HTR-8/SVneo (cell line): ENCODE measurements at regions not wholly inside any gene's neighbourhood (a gene's known extent, or its start where the extent isn't known, plus 50 kb on each side); places are given as distances from the start of the nearest gene placed in this dataset.
"Not testable (repeated sequence)": the region's sequence is repeated elsewhere in the genome, so short reads cannot be mapped to it uniquely, and the experiment has no call there.

Source experiments
- DNase-seq: peaks from one replicate; pipeline ENCODE4 v3.0.0; 2011; ENCODE audit warnings: low spot score, mixed read lengths; ENCODE audit not compliant: insufficient read length
- FAIRE-seq: peaks from 2 replicates; lab custom pipeline; 2011; peaks lifted over from hg19 to GRCh38; lab: Jason Lieb, UNC

- no peak for DNase-seq
- FAIRE-seq = no peak
Observed at GRCh38 chr2:194686569-194686968, 970.5 kb upstream of the SLC39A10 start.

GRCh38 chr2:194674043-194674442, 983.0 kb upstream of the SLC39A10 start:
- FAIRE-seq = no peak

GRCh38 chr2:194672994-194673393, 984.0 kb upstream of the SLC39A10 start:
- DNase-seq (no peak), FAIRE-seq (no peak)

More at GRCh38 chr2:194674043-194674442, 983.0 kb upstream of the SLC39A10 start:
- no peak for DNase-seq

GRCh38 chr2:194661431-194661830, 995.6 kb upstream of the SLC39A10 start:
- no peak for FAIRE-seq
- DNase-seq = no peak

GRCh38 chr2:194639057-194639456, 1018.0 kb upstream of the SLC39A10 start:
- FAIRE-seq, DNase-seq: not testable (repeated sequence)

DNA sequence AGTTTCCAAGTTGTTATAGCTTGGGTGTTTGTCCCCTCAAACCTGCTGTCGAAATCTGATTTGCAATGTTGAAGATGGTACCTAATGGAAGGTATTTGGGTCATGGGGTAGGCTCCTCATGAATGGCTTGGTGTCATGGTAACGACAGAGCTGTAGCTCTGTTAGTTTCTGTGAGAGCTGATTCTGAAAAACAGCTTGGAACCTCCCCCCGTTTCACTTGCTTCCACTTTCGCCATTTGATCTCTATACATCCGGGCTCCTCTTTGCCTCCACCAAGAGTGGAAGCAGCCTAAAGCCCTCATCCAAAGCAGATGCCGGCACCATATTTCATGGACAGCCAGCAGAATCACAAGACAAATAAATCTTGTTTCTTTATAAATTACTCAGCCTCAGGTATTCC, 1035.1 kb upstream of the SLC39A10 start:
- no peak for FAIRE-seq

DNA sequence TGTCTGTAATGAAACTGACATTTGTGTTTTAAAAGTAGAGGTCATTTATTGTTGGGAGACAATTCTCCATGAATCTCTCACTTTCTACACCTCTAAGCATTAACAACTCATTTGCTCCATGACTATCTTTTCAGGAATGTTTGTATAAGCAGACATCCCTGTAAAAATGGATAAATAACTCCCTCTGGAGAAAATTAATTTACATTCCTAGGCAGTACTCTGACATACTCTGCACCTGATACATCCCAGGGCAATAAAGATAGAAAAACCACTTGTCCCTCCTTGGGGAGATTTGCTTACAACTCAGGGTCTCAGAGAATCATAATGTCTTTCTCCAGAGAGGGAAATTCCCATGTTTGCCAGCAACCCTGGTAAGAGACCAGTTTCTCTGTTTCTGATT, 1037.7 kb upstream of the SLC39A10 start:
- FAIRE-seq (no peak), DNase-seq (no peak)

More for the DNA sequence above, 1035.1 kb upstream of the SLC39A10 start:
- DNase-seq = no peak

- FAIRE-seq (no peak), DNase-seq (no peak)
Observed at GRCh38 chr2:194618432-194618831, 1038.6 kb upstream of the SLC39A10 start.

DNA sequence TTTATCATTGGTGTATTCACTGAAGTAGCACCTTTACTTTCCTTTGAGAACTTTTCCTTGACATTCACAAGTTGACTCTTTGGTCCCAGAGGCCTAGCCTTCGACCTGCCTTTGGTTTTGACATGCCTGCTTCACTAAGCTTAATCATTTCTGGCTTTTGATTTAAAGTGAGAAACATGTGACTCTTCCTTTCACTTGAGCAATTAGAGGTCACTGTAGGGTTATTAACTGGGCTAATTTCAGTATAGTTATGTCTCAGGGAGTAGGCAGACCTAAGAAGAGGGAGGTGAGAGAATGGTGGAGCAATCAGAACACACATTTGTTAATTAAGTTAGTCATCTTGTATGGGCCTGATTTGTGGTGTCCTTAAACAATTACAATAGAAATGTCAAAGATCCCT, 1040.7 kb upstream of the SLC39A10 start:
- FAIRE-seq = no peak

DNA sequence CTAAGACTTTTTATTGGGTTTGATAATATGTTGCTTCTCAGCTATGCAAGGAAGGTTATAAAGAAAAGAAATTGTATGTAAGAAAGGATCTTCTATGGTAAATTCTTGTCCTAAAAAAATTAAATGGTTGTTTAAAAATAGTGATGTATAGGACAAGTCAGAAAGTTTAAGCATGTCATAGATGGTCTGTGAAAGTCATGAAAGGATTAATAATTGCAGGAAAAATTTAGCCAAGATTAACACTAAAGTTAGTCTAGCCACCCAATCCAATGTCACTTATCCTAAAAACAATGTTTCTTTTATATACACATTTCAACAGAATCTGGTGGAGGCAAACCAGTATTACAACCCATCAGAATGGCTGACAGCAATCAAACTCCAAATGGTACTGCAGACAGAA, 1046.7 kb upstream of the SLC39A10 start:
- DNase-seq (no peak), FAIRE-seq (no peak)

More for the DNA sequence above, 1040.7 kb upstream of the SLC39A10 start:
- no peak for DNase-seq

GRCh38 chr2:194603429-194603828, 1053.6 kb upstream of the SLC39A10 start:
- no peak for FAIRE-seq
- no peak for DNase-seq

- DNase-seq = no peak
- FAIRE-seq = no peak
Observed at GRCh38 chr2:194602750-194603149, 1054.3 kb upstream of the SLC39A10 start.

GRCh38 chr2:194591192-194591591, 1065.8 kb upstream of the SLC39A10 start:
- FAIRE-seq = no peak

DNA sequence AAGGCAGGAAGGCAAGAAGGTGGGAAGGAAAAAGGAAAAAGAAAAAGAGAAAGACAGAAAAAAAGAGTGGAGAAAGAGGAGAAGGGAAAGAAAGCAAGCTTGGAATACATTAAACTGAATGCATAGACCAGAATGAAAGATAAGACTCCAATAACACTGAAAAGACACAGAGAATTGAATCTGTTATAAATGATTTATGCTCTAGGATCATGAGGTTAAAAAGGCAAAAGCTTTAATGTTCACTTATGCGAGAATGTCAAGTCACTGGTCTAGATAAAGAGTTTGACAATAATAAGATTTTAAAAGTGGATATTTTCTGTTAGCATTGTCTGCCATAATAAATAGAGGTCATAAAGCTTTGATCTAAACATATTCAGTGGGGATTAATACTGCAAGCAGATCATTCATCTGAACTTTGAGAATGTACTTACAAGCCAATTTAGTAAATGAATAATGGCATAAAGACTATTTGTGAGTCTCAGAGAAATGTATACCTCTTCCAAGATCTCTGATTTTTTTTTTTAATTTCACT, 1069.2 kb upstream of the SLC39A10 start:
- DNase-seq = no peak
- no peak for FAIRE-seq

More at GRCh38 chr2:194591192-194591591, 1065.8 kb upstream of the SLC39A10 start:
- DNase-seq = no peak

- DNase-seq = no peak
Observed at GRCh38 chr2:194567661-194568017, 1089.4 kb upstream of the SLC39A10 start.

GRCh38 chr2:194566907-194567660, 1089.9 kb upstream of the SLC39A10 start:
- FAIRE-seq = no peak

More at GRCh38 chr2:194567661-194568017, 1089.4 kb upstream of the SLC39A10 start:
- FAIRE-seq = no peak

DNA sequence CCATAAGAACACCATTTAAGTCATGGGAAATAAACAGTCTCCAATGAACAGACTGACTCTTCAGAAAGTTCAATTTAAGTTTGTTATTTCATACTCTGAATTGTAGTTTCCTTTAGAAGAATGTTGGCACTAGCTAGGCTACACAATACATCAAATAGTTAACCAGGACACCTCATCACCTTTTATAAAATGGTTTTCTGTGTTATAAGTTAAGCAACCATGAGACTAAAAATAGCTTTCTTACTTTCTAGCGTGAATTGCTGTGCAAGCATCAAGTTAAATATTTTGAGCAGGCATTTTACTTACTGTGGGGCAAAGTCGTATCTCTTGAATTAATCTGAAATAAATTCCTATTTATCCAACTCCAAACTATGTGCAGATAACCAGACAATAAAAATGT, 1092.6 kb upstream of the SLC39A10 start:
- no peak for DNase-seq
- FAIRE-seq = no peak

More at GRCh38 chr2:194566907-194567660, 1089.9 kb upstream of the SLC39A10 start:
- DNase-seq = no peak

GRCh38 chr2:194562329-194562728, 1094.7 kb upstream of the SLC39A10 start:
- FAIRE-seq (no peak), DNase-seq (no peak)

GRCh38 chr2:194559964-194560363, 1097.1 kb upstream of the SLC39A10 start:
- DNase-seq (no peak), FAIRE-seq (no peak)

GRCh38 chr2:194559523-194559922, 1097.5 kb upstream of the SLC39A10 start:
- no peak for DNase-seq
- FAIRE-seq = no peak

DNA sequence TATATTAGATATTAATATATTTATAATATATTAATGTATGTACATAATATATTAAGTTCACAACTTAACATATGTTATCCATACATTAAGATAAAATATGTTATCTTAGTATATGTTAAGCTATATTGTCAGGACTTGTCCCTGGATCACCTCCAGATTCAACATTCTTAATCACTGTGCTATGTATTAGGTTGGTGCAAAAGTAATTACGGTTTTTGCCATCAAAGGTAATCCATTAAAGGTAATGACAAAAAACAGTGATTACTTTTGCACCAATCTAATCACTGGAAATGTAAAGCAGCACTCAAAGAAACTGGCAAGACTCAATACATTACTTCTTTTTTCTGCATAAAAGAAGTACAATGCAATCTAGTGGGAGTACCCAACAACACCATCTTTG, 1099.0 kb upstream of the SLC39A10 start:
- no peak for DNase-seq
- FAIRE-seq = no peak

DNA sequence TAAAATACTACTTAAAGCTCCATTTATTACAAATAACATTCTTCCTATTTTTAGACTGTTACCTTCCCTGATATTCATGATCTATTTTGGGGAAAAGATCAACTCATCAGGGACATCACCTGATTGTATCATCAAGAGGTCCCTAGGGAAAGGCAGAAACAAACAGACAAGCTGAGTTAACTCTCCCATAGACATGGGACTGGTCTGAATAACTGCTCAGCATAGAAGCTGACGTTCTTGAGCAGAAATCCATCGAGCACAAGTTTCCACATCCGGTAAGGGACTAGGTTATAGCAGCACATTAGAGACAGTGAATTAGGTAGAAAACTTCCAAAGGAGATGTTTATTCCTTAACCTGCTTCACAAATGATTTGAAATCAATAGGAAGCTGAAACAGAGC, 1100.4 kb upstream of the SLC39A10 start:
- FAIRE-seq (no peak), DNase-seq (no peak)
